ENCODE measurements at regions not wholly inside any gene's neighbourhood (a gene's known extent, or its start where the extent isn't known, plus 50 kb on each side); places are given as distances from the start of the nearest gene placed in this dataset.

DNA sequence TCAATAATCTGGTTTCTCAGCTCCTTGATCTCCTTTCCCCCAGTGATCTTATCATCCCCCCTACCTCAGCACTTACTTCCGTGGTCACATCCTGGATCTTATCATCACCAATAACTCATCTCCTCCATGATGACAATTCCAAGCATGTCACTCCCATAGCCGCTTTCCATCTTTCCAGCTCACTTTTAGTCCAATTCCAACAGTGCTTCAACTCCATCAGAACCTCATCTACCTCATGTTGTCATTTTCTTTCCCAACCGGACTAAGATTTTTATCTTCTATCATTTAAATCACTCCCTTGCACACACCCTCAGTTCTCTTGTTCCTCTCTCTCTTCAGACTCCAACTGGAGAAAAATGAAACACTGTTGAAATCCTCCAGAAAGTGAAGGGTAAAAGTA is 75.9 kb upstream of the UBE2E2 start (continued):
- TF ChIP-seq KDM5A (IDR thresholded peaks at IDR 0.05) (no peak), NR3C1 (IDR thresholded peaks at IDR 0.05) (no peak), MAFK (IDR thresholded peaks at IDR 0.05; ENCODE audit: partially characterized antibody) (no peak), RAD21 (conservative IDR thresholded peaks at IDR 0.05 in 1 of 2, IDR thresholded peaks at IDR 0.05 in 1 of 2) (no peak), SREBF2 (IDR thresholded peaks at IDR 0.05) (no peak), EHMT2 (IDR thresholded peaks at IDR 0.05; ENCODE audit: low read depth) (no peak), ZNF302 (CRISPR knock-in tag; IDR thresholded peaks at IDR 0.05) (no peak)
- TF ChIP-seq, protein P1, sequence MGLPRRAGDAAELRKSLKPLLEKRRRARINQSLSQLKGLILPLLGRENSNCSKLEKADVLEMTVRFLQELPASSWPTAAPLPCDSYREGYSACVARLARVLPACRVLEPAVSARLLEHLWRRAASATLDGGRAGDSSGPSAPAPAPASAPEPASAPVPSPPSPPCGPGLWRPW (IDR thresholded peaks at IDR 0.05) = no peak

GRCh38 chr3:23128655-23129054 is 74.5 kb upstream of the UBE2E2 start:
- FAIRE-seq = no peak
- ChIA-PET CTCF (no interaction called here), POLR2A (no interaction called here)
- Histone ChIP-seq H3K9me3 (no peaks in the 10 kb centered on the region), H3K4me3 (no peak overlapping the region), H3K27ac (no peak overlapping the region), H3K4me2 (no peak overlapping the region), H3K4me1 (no peaks in the 10 kb centered on the region)
- WGBS (ENCODE audit: missing lambda C conversion rate) = 53% methylated on average over 2 of the region's 2 CpGs
- no peak for ATAC-seq
- TF ChIP-seq, protein P2, sequence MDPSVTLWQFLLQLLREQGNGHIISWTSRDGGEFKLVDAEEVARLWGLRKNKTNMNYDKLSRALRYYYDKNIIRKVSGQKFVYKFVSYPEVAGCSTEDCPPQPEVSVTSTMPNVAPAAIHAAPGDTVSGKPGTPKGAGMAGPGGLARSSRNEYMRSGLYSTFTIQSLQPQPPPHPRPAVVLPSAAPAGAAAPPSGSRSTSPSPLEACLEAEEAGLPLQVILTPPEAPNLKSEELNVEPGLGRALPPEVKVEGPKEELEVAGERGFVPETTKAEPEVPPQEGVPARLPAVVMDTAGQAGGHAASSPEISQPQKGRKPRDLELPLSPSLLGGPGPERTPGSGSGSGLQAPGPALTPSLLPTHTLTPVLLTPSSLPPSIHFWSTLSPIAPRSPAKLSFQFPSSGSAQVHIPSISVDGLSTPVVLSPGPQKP (IDR thresholded peaks at IDR 0.05; ENCODE audit: low read depth, low read length) = no peak
- TF ChIP-seq RCOR1 (IDR thresholded peaks at IDR 0.05; ENCODE audit: low read depth, low read length) = no peak
- no peak for TF ChIP-seq JUN (IDR thresholded peaks at IDR 0.05)
- TF ChIP-seq ZFP36 (IDR thresholded peaks at IDR 0.05; ENCODE audit: borderline replicate concordance, partially characterized antibody) = no peak
- TF ChIP-seq, protein P3, sequence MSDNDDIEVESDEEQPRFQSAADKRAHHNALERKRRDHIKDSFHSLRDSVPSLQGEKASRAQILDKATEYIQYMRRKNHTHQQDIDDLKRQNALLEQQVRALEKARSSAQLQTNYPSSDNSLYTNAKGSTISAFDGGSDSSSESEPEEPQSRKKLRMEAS (IDR thresholded peaks at IDR 0.05) = no peak
- TF ChIP-seq KDM5A (IDR thresholded peaks at IDR 0.05) = no peak
- TF ChIP-seq MAZ (IDR thresholded peaks at IDR 0.05; ENCODE audit: borderline replicate concordance, low read depth, low read length) = no peak
- no peak for TF ChIP-seq POLR2AphosphoS2 (conservative IDR thresholded peaks at IDR 0.05; ENCODE audit: low read length)
- no peak for TF ChIP-seq RNF2 (IDR thresholded peaks at IDR 0.05; ENCODE audit: borderline replicate concordance, low read depth)
- TF ChIP-seq, protein P4, sequence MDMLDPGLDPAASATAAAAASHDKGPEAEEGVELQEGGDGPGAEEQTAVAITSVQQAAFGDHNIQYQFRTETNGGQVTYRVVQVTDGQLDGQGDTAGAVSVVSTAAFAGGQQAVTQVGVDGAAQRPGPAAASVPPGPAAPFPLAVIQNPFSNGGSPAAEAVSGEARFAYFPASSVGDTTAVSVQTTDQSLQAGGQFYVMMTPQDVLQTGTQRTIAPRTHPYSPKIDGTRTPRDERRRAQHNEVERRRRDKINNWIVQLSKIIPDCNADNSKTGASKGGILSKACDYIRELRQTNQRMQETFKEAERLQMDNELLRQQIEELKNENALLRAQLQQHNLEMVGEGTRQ (IDR thresholded peaks at IDR 0.05) = no peak
- no peak for DNase-seq (ENCODE audit: low read depth in 1 of 2, low spot score in 1 of 2)

GRCh38 chr3:23129117-23129516 is 74.0 kb upstream of the UBE2E2 start:
- no peak overlapping the region for H3K27ac ChIP-seq
- DNase-seq (ENCODE audit: low read depth in 1 of 2, low spot score in 1 of 2) = no peak
- no peak overlapping the region for H3K4me2 ChIP-seq
- no peak overlapping the region for H3K4me3 ChIP-seq
- no peaks in the 10 kb centered on the region for H3K4me1 ChIP-seq
- CTCF ChIA-PET = no interaction called here
- no peak for FAIRE-seq
- 89% methylated on average over 4 of the region's 4 CpGs for WGBS (ENCODE audit: missing lambda C conversion rate)
- no peak for TF ChIP-seq HOXA7 (CRISPR knock-in tag; IDR thresholded peaks at IDR 0.05)
- TF ChIP-seq, protein P5, sequence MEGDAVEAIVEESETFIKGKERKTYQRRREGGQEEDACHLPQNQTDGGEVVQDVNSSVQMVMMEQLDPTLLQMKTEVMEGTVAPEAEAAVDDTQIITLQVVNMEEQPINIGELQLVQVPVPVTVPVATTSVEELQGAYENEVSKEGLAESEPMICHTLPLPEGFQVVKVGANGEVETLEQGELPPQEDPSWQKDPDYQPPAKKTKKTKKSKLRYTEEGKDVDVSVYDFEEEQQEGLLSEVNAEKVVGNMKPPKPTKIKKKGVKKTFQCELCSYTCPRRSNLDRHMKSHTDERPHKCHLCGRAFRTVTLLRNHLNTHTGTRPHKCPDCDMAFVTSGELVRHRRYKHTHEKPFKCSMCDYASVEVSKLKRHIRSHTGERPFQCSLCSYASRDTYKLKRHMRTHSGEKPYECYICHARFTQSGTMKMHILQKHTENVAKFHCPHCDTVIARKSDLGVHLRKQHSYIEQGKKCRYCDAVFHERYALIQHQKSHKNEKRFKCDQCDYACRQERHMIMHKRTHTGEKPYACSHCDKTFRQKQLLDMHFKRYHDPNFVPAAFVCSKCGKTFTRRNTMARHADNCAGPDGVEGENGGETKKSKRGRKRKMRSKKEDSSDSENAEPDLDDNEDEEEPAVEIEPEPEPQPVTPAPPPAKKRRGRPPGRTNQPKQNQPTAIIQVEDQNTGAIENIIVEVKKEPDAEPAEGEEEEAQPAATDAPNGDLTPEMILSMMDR (IDR thresholded peaks at IDR 0.05) = no peak
- no peak for TF ChIP-seq RCOR1 (IDR thresholded peaks at IDR 0.05; ENCODE audit: low read depth, low read length)
- TF ChIP-seq BHLHE40 (IDR thresholded peaks at IDR 0.05; ENCODE audit: low read depth, low read length) = no peak
- TF ChIP-seq KDM1A (IDR thresholded peaks at IDR 0.05; ENCODE audit: low read depth) = no peak
- TF ChIP-seq, protein P6, sequence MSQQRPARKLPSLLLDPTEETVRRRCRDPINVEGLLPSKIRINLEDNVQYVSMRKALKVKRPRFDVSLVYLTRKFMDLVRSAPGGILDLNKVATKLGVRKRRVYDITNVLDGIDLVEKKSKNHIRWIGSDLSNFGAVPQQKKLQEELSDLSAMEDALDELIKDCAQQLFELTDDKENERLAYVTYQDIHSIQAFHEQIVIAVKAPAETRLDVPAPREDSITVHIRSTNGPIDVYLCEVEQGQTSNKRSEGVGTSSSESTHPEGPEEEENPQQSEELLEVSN (IDR thresholded peaks at IDR 0.05; ENCODE audit: borderline replicate concordance, low read depth) = no peak
- TF ChIP-seq MAFK (IDR thresholded peaks at IDR 0.05; ENCODE audit: partially characterized antibody) = no peak
- no peak for TF ChIP-seq CBX2 (IDR thresholded peaks at IDR 0.05; ENCODE audit: borderline replicate concordance, low read depth)
- no peak for TF ChIP-seq JUN (IDR thresholded peaks at IDR 0.05)
- no peak for TF ChIP-seq ZC3H11A (IDR thresholded peaks at IDR 0.05)
- TF ChIP-seq HOXB13 (CRISPR knock-in tag; IDR thresholded peaks at IDR 0.05; ENCODE audit: low read depth) = no peak
- TF ChIP-seq RARB (CRISPR knock-in tag; IDR thresholded peaks at IDR 0.05) = no peak
- TF ChIP-seq CHD4 (IDR thresholded peaks at IDR 0.05; ENCODE audit: borderline replicate concordance) = no peak
- no peak for ATAC-seq
- no peaks in the 10 kb centered on the region for H3K9me3 ChIP-seq
- POLR2A ChIA-PET = no interaction called here
